GM12878 (cell line): ENCODE measurements at regions not wholly inside any gene's neighbourhood (a gene's known extent, or its start where the extent isn't known, plus 50 kb on each side); places are given as distances from the start of the nearest gene placed in this dataset.

Experiments
- ATAC-seq: fragments of 200-7000 bp; cut with Tn5 transposase; 3 replicates; pipeline ENCODE4 v1.9.1; 2020; ENCODE audit warnings: mild to moderate bottlenecking, moderate library complexity
- BruUV-seq: library from RNA; stranded (reverse); fragments of 400-500 nt; replicated peaks from 2 replicates; lab custom pipeline; 2021; lab: Mats Ljungman, UMichigan
- CTCF ChIA-PET: fragments of 300-600 bp; sonication (Branson Sonifier 250); formaldehyde crosslinking; extraction: SDS; loops from one replicate; lab custom pipeline; 2021; ENCODE audit warnings: inconsistent platforms; lab: Yijun Ruan, JAX
- POLR2A ChIA-PET: fragments of 350-600 bp; formaldehyde crosslinking; extraction: SDS; loops from one replicate; lab custom pipeline; 2021; ENCODE audit warnings: inconsistent platforms; lab: Charles Lee
- RAD21 ChIA-PET: fragments of 300-600 bp; sonication (Branson Sonifier 250); formaldehyde crosslinking; loops from one replicate; lab custom pipeline; 2023; ENCODE audit warnings: antibody characterized with exemption; ENCODE audit not compliant: unreplicated experiment; lab: Charles Lee
- SMC1A ChIA-PET: fragments of 300-600 bp; sonication (Branson Sonifier 250); formaldehyde crosslinking; loops from one replicate; lab custom pipeline; 2023; ENCODE audit not compliant: unreplicated experiment, uncharacterized antibody; lab: Charles Lee
- DNase-seq: peaks from one replicate; pipeline ENCODE4 v3.0.0-alpha.2; 2011; ENCODE audit warnings: low read depth, low spot score
- FAIRE-seq: peaks from 3 replicates; lab custom pipeline; 2011; peaks lifted over from hg19 to GRCh38; lab: Jason Lieb, UNC
- H2AFZ ChIP-seq: 2 replicates; pipeline ENCODE4 v1.6.0; 2011; ENCODE audit warnings: low read depth, low read length, control low read depth; ENCODE audit not compliant: control insufficient read depth
- H3K27ac ChIP-seq: 2 replicates; pipeline ENCODE4 v1.5.1; 2011; ENCODE audit warnings: control low read depth; ENCODE audit not compliant: control insufficient read depth, insufficient read depth
- H3K27me3 ChIP-seq, 2 experiments: replicated peaks in 1 of 2; 2 replicates each; pipeline versions ENCODE4 v1.6.0 to v1.6.1; 2011; ENCODE audit warnings: low read length in 1 of 2; ENCODE audit not compliant: control insufficient read depth in 2 of 2, insufficient read depth in 2 of 2
- H3K36me3 ChIP-seq, 2 experiments: 2 replicates each; pipeline ENCODE4 v1.5.1; 2011; ENCODE audit warnings: low read length in 1 of 2; ENCODE audit not compliant: control insufficient read depth in 2 of 2, insufficient read depth in 2 of 2
- H3K4me1 ChIP-seq: 2 replicates; pipeline ENCODE4 v1.6.1; 2011; ENCODE audit warnings: mild to moderate bottlenecking, low read length, moderate library complexity, mixed read lengths; ENCODE audit not compliant: control insufficient read depth, insufficient read depth
- H3K4me2 ChIP-seq: 2 replicates; pipeline ENCODE4 v1.6.0; 2011; ENCODE audit warnings: control low read depth; ENCODE audit not compliant: control insufficient read depth, insufficient read depth
- H3K4me3 ChIP-seq: fragments of 200-600 bp; sonication (generic); 2 replicates; pipeline ENCODE4 v1.5.1; 2016
- H3K79me2 ChIP-seq: 2 replicates; pipeline ENCODE4 v1.6.0; 2011; ENCODE audit warnings: low read length; ENCODE audit not compliant: control insufficient read depth, insufficient read depth
- H3K9ac ChIP-seq: 2 replicates; pipeline ENCODE4 v1.8.0; 2011; ENCODE audit warnings: low read length, control low read depth, mixed read lengths; ENCODE audit not compliant: control insufficient read depth, insufficient read depth
- H3K9me3 ChIP-seq: replicated peaks from 3 replicates; pipeline ENCODE4 v1.5.1; 2011; ENCODE audit warnings: mild to moderate bottlenecking, low read length; ENCODE audit not compliant: control insufficient read depth, insufficient read depth
- H4K20me1 ChIP-seq: 2 replicates; pipeline ENCODE4 v1.6.0; 2011; ENCODE audit not compliant: control insufficient read depth, insufficient read depth
- ATF7 ChIP-seq: fragments of 450-650 bp; IDR thresholded peaks from 2 replicates; pipeline ENCODE4 v1.6.1; 2016; ENCODE audit warnings: low read depth, mild to moderate bottlenecking
- CHD2 ChIP-seq: IDR thresholded peaks from 2 replicates; pipeline ENCODE4 v1.6.1; 2011; ENCODE audit warnings: low read depth, low read length, improper control_type of control experiment, borderline replicate concordance
- CREM ChIP-seq: IDR thresholded peaks from 2 replicates; pipeline ENCODE4 v1.6.1; 2014; ENCODE audit warnings: antibody characterized with exemption, low read depth
- E2F4 ChIP-seq: IDR thresholded peaks from 2 replicates; pipeline ENCODE4 v1.6.1; 2012; ENCODE audit warnings: low read depth, low read length, improper control_type of control experiment
- EGR1 ChIP-seq, 2 experiments: IDR thresholded peaks; 1 replicate in 1 of 2; 2 replicates in 1 of 2; pipeline ENCODE4 v1.6.1; 2011 to 2012; ENCODE audit warnings: low read depth in 2 of 2, low read length in 2 of 2, borderline replicate concordance in 1 of 2, mild to moderate bottlenecking in 1 of 2, moderate library complexity in 1 of 2
- EP300 ChIP-seq, 2 experiments: fragments of 150-350 bp in 1 of 2; IDR thresholded peaks; 2 replicates each; pipeline ENCODE4 v1.6.1; 2011 to 2012; ENCODE audit warnings: low read depth in 2 of 2, low read length in 2 of 2, borderline replicate concordance in 1 of 2, improper control_type of control experiment in 1 of 2, inconsistent platforms in 1 of 2; ENCODE audit not compliant: control insufficient read depth in 1 of 2
- ESRRA ChIP-seq: IDR thresholded peaks from 2 replicates; pipeline ENCODE4 v1.6.1; 2012; ENCODE audit warnings: mild to moderate bottlenecking, low read length, improper control_type of control experiment
- HCFC1 ChIP-seq: fragments of 150-350 bp; IDR thresholded peaks from 2 replicates; pipeline ENCODE4 v1.6.1; 2014; ENCODE audit warnings: low read length
- KDM1A ChIP-seq: fragments of 200-600 bp; sonication (generic); IDR thresholded peaks from 2 replicates; pipeline ENCODE4 v1.6.1; 2016; ENCODE audit warnings: borderline replicate concordance
- RFX5 ChIP-seq: IDR thresholded peaks from 2 replicates; pipeline ENCODE4 v1.6.1; 2011; ENCODE audit warnings: low read depth, low read length, improper control_type of control experiment
- RUNX3 ChIP-seq: IDR thresholded peaks from 2 replicates; pipeline ENCODE4 v1.6.1; 2012; ENCODE audit warnings: low read length, inconsistent platforms
- SP1 ChIP-seq: IDR thresholded peaks from one replicate; pipeline ENCODE4 v1.6.1; 2011; ENCODE audit warnings: low read depth, low read length
- SPI1 ChIP-seq: IDR thresholded peaks from 2 replicates; pipeline ENCODE4 v1.6.1; 2011; ENCODE audit warnings: low read depth, mild to moderate bottlenecking, low read length, moderate library complexity, borderline replicate concordance; ENCODE audit not compliant: insufficient read depth
- SREBF1 ChIP-seq: IDR thresholded peaks from 2 replicates; pipeline ENCODE4 v1.6.1; 2012; ENCODE audit warnings: mild to moderate bottlenecking, low read length
- YY1 ChIP-seq: IDR thresholded peaks from 2 replicates; pipeline ENCODE4 v1.6.1; 2011; ENCODE audit warnings: low read depth, mild to moderate bottlenecking, low read length
- ZBTB33 ChIP-seq: fragments of 450-650 bp; IDR thresholded peaks from 2 replicates; pipeline ENCODE4 v1.6.1; 2017; ENCODE audit warnings: mild to moderate bottlenecking
- WGBS: methylation state at CpG from one replicate; pipeline ENCODE4 v1.1.6; 2016; ENCODE audit warnings: low lambda C conversion rate; ENCODE audit not compliant: insufficient replicate concordance, insufficient coverage; ENCODE audit errors: missing lambda C conversion rate; 5-methylcytosine and 5-hydroxymethylcytosine counted together
- in situ Hi-C: fragments of 300-500 bp; cut with MboI; formaldehyde crosslinking; loops from 9 replicates; pipeline ENCODE4 v1.14.3; 2018; ENCODE audit warnings: mixed read lengths
- intact Hi-C: fragments of 100-400 bp; cut with micrococcal nuclease; formaldehyde crosslinking; loops from one replicate; pipeline ENCODE4 v1.14.2; 2022; ENCODE audit not compliant: unreplicated experiment

GRCh38 chr18:71902482-71902881 lies 641.7 kb downstream of the CBLN2 start (continued):
- no peak for TF ChIP-seq ZBTB33
- no peak for TF ChIP-seq SREBF1
- no peak for TF ChIP-seq RFX5
- TF ChIP-seq EP300 (IDR thresholded peaks at IDR 0.05; ENCODE audit: borderline replicate concordance in 1 of 2, control insufficient read depth in 1 of 2, low read depth in 2 of 2, low read length in 2 of 2) = no peak
- no peak for TF ChIP-seq SPI1

- DNase-seq = no peak
- FAIRE-seq = no peak
Observed at GRCh38 chr18:71899707-71900472, 644.3 kb downstream of the CBLN2 start.

More at GRCh38 chr18:71899707-71900472, 644.3 kb downstream of the CBLN2 start:
- no peak for TF ChIP-seq CREM
- TF ChIP-seq CHD2 = no peak
- no peak for TF ChIP-seq ESRRA
- no peak for TF ChIP-seq EGR1 (IDR thresholded peaks at IDR 0.05; ENCODE audit: borderline replicate concordance in 1 of 2, low read depth in 2 of 2, low read length in 2 of 2)
- TF ChIP-seq ATF7 = no peak
- no peak for TF ChIP-seq RUNX3
- TF ChIP-seq SP1 = no peak
- TF ChIP-seq KDM1A = no peak
- TF ChIP-seq YY1 = no peak
- TF ChIP-seq E2F4 = no peak
- no peak for TF ChIP-seq HCFC1
- H3K9me3 ChIP-seq = no peaks in the 10 kb centered on the region; the same call in 2 of the 3 replicates
- H3K4me2 ChIP-seq = no peak overlapping the region
- no peak for ATAC-seq
- intact Hi-C loops = no loop called here
- RAD21 ChIA-PET = no interaction called here
- no peaks in the 10 kb centered on the region for H3K79me2 ChIP-seq
- H4K20me1 ChIP-seq = no peaks in the 10 kb centered on the region
- SMC1A ChIA-PET = no interaction called here
- no peaks in the 10 kb centered on the region for H3K36me3 ChIP-seq
- no peaks in the 10 kb centered on the region for H3K4me1 ChIP-seq
- H3K4me3 ChIP-seq = no peak overlapping the region
- no peak overlapping the region for H3K9ac ChIP-seq
- in situ Hi-C loops = no loop called here
- CTCF ChIA-PET = no interaction called here
- POLR2A ChIA-PET = no interaction called here
- 36% methylated on average over 8 of the region's 8 CpGs for WGBS
- H3K27ac ChIP-seq = no peak overlapping the region
- H3K27me3 ChIP-seq = no peaks in the 10 kb centered on the region
- no TSS peak for BruUV-seq
- H2AFZ ChIP-seq = no peak overlapping the region
